ENCODE measurements at regions not wholly inside any gene's neighbourhood (a gene's known extent, or its start where the extent isn't known, plus 50 kb on each side); places are given as distances from the start of the nearest gene placed in this dataset.

- no peak for TF ChIP-seq ZNF281 (CRISPR knock-in tag; IDR thresholded peaks at IDR 0.05)
- TF ChIP-seq RELA (CRISPR knock-in tag; IDR thresholded peaks at IDR 0.05; ENCODE audit: borderline replicate concordance), result no peak
- no peak for TF ChIP-seq CREB1 (CRISPR knock-in tag; IDR thresholded peaks at IDR 0.05)
- no peak for TF ChIP-seq CREM (CRISPR knock-in tag; IDR thresholded peaks at IDR 0.05)
- no peak for TF ChIP-seq USF1 (CRISPR knock-in tag; IDR thresholded peaks at IDR 0.05)
- no peak for TF ChIP-seq FOXJ3 (CRISPR knock-in tag; IDR thresholded peaks at IDR 0.05; ENCODE audit: borderline replicate concordance)
- no peak for TF ChIP-seq ZMAT4 (CRISPR knock-in tag; IDR thresholded peaks at IDR 0.05)
Measured at GRCh38 chr13:40210865-40211585, 455.4 kb downstream of the FOXO1 start (continued).

GRCh38 chr13:40211586-40211968, 454.9 kb downstream of the FOXO1 start:
- ChIA-PET CTCF (no interaction called here), POLR2A (no interaction called here)
- Mint-ChIP-seq H3K36me3 (no peaks in the 10 kb centered on the region), H3K9me3 (peaks cover 5% of the 10 kb centered on the region; the same call in 1 of the 2 replicates), H3K4me3 (no peak overlapping the region), H3K4me1 (peaks cover 2% of the 10 kb centered on the region), H3K27ac (no peak overlapping the region), H3K27me3 (ENCODE audit: low read depth) (no peaks in the 10 kb centered on the region)
- DNase-seq (ENCODE audit: low spot score), result no peak
- ATAC-seq, result 0 out of 2 replicates have a peak, but pooled peaks have one; percentile 34
- TF ChIP-seq CDX4 (CRISPR knock-in tag; IDR thresholded peaks at IDR 0.05; ENCODE audit: borderline replicate concordance) (no peak), ATF1 (CRISPR knock-in tag; IDR thresholded peaks at IDR 0.05) (no peak), SP1 (CRISPR knock-in tag; conservative IDR thresholded peaks at IDR 0.05) (no peak), ATF3 (CRISPR knock-in tag; conservative IDR thresholded peaks at IDR 0.05) (no peak), GRHL2 (CRISPR knock-in tag; IDR thresholded peaks at IDR 0.05; ENCODE audit: insufficient replicate concordance, severe bottlenecking) (no peak), TCF7 (CRISPR knock-in tag; IDR thresholded peaks at IDR 0.05; ENCODE audit: low read depth) (no peak), NR3C1 (CRISPR knock-in tag; conservative IDR thresholded peaks at IDR 0.05; ENCODE audit: low read depth) (no peak), CTCF (IDR thresholded peaks at IDR 0.05) (no peak), ZNF423 (CRISPR knock-in tag; IDR thresholded peaks at IDR 0.05) (no peak), ZMAT4 (CRISPR knock-in tag; IDR thresholded peaks at IDR 0.05) (no peak), ZNF281 (CRISPR knock-in tag; IDR thresholded peaks at IDR 0.05) (no peak), ERG (CRISPR knock-in tag; IDR thresholded peaks at IDR 0.05) (no peak), ZNF317 (CRISPR knock-in tag; IDR thresholded peaks at IDR 0.05; ENCODE audit: borderline replicate concordance, low read depth) (no peak), USF1 (CRISPR knock-in tag; IDR thresholded peaks at IDR 0.05) (no peak), ETV6 (CRISPR knock-in tag; IDR thresholded peaks at IDR 0.05) (no peak), FOXJ3 (CRISPR knock-in tag; IDR thresholded peaks at IDR 0.05; ENCODE audit: borderline replicate concordance) (no peak), ZNF232 (CRISPR knock-in tag; IDR thresholded peaks at IDR 0.05) (no peak), ZNF263 (CRISPR knock-in tag; IDR thresholded peaks at IDR 0.05; ENCODE audit: low read depth) (no peak)
